ENCODE measurements at regions not wholly inside any gene's neighbourhood (a gene's known extent, or its start where the extent isn't known, plus 50 kb on each side); places are given as distances from the start of the nearest gene placed in this dataset.
"Not testable (repeated sequence)": the region's sequence is repeated elsewhere in the genome, so short reads cannot be mapped to it uniquely, and the experiment has no call there.

GRCh38 chr9:42239445-42240260 is 56.2 kb downstream of the SPATA31A6 start:
- not testable (repeated sequence) for H3K36me3 ChIP-seq (ENCODE audit: low read length); H3K4me3 ChIP-seq (ENCODE audit: insufficient read depth, low read length, poor library complexity, severe bottlenecking); H3F3A ChIP-seq (ENCODE audit: insufficient read depth); H3K27me3 ChIP-seq (ENCODE audit: low read length); H3K9me3 ChIP-seq (ENCODE audit: insufficient read depth, low read length); H3K27ac ChIP-seq (ENCODE audit: low read depth, low read length); H3K9ac ChIP-seq (ENCODE audit: low read length); H2AFZ ChIP-seq (ENCODE audit: low read depth, low read length, severe bottlenecking); H4K20me1 ChIP-seq (ENCODE audit: low read depth, low read length); H3K79me2 ChIP-seq (ENCODE audit: insufficient read depth, low read length); H3K4me2 ChIP-seq (ENCODE audit: low read depth, low read length, poor library complexity, severe bottlenecking); H3K9me2 ChIP-seq (replicated peaks; ENCODE audit: insufficient read depth, low read length)

- not testable (repeated sequence) for H3K4me2 ChIP-seq (ENCODE audit: low read depth, low read length, poor library complexity, severe bottlenecking); H3K79me2 ChIP-seq (ENCODE audit: insufficient read depth, low read length); H3K9me3 ChIP-seq (ENCODE audit: insufficient read depth, low read length); H3K36me3 ChIP-seq (ENCODE audit: low read length); H3K9ac ChIP-seq (ENCODE audit: low read length); H3K27me3 ChIP-seq (ENCODE audit: low read length); H3F3A ChIP-seq (ENCODE audit: insufficient read depth); H2AFZ ChIP-seq (ENCODE audit: low read depth, low read length, severe bottlenecking); H3K9me2 ChIP-seq (replicated peaks; ENCODE audit: insufficient read depth, low read length); H3K27ac ChIP-seq (ENCODE audit: low read depth, low read length); H3K4me3 ChIP-seq (ENCODE audit: insufficient read depth, low read length, poor library complexity, severe bottlenecking); H4K20me1 ChIP-seq (ENCODE audit: low read depth, low read length)
These were observed 56.8 kb downstream of the SPATA31A6 start for GRCh38 chr9:42240261-42240579.

- H4K20me1 ChIP-seq (ENCODE audit: low read depth, low read length); H3K27ac ChIP-seq (ENCODE audit: low read depth, low read length); H3F3A ChIP-seq (ENCODE audit: insufficient read depth); H3K79me2 ChIP-seq (ENCODE audit: insufficient read depth, low read length); H3K27me3 ChIP-seq (ENCODE audit: low read length); H3K9me3 ChIP-seq (ENCODE audit: insufficient read depth, low read length); H3K4me3 ChIP-seq (ENCODE audit: insufficient read depth, low read length, poor library complexity, severe bottlenecking); H3K9ac ChIP-seq (ENCODE audit: low read length); H2AFZ ChIP-seq (ENCODE audit: low read depth, low read length, severe bottlenecking); H3K9me2 ChIP-seq (replicated peaks; ENCODE audit: insufficient read depth, low read length); H3K4me2 ChIP-seq (ENCODE audit: low read depth, low read length, poor library complexity, severe bottlenecking); H3K36me3 ChIP-seq (ENCODE audit: low read length): not testable (repeated sequence)
These were observed 59.8 kb downstream of the SPATA31A6 start for GRCh38 chr9:42243211-42243610.

- H3K9me3 ChIP-seq (ENCODE audit: insufficient read depth, low read length); H3K4me3 ChIP-seq (ENCODE audit: insufficient read depth, low read length, poor library complexity, severe bottlenecking); H3F3A ChIP-seq (ENCODE audit: insufficient read depth); H3K36me3 ChIP-seq (ENCODE audit: low read length); H4K20me1 ChIP-seq (ENCODE audit: low read depth, low read length); H3K9ac ChIP-seq (ENCODE audit: low read length); H3K79me2 ChIP-seq (ENCODE audit: insufficient read depth, low read length); H3K4me2 ChIP-seq (ENCODE audit: low read depth, low read length, poor library complexity, severe bottlenecking); H3K9me2 ChIP-seq (replicated peaks; ENCODE audit: insufficient read depth, low read length); H3K27ac ChIP-seq (ENCODE audit: low read depth, low read length); H3K27me3 ChIP-seq (ENCODE audit: low read length); H2AFZ ChIP-seq (ENCODE audit: low read depth, low read length, severe bottlenecking): not testable (repeated sequence)
These were observed 60.4 kb downstream of the SPATA31A6 start for GRCh38 chr9:42243822-42244221.

GRCh38 chr9:42268729-42269128 is 85.3 kb downstream of the SPATA31A6 start:
- H4K20me1 ChIP-seq (ENCODE audit: low read depth, low read length); H3K79me2 ChIP-seq (ENCODE audit: insufficient read depth, low read length); H3K4me2 ChIP-seq (ENCODE audit: low read depth, low read length, poor library complexity, severe bottlenecking); H3K4me3 ChIP-seq (ENCODE audit: insufficient read depth, low read length, poor library complexity, severe bottlenecking); H3F3A ChIP-seq (ENCODE audit: insufficient read depth); H3K27ac ChIP-seq (ENCODE audit: low read depth, low read length); H2AFZ ChIP-seq (ENCODE audit: low read depth, low read length, severe bottlenecking); H3K36me3 ChIP-seq (ENCODE audit: low read length); H3K9me3 ChIP-seq (ENCODE audit: insufficient read depth, low read length); H3K27me3 ChIP-seq (ENCODE audit: low read length); H3K9me2 ChIP-seq (replicated peaks; ENCODE audit: insufficient read depth, low read length); H3K9ac ChIP-seq (ENCODE audit: low read length): not testable (repeated sequence)

- H3K4me2 ChIP-seq (ENCODE audit: low read depth, low read length, poor library complexity, severe bottlenecking); H3F3A ChIP-seq (ENCODE audit: insufficient read depth); H3K9me2 ChIP-seq (replicated peaks; ENCODE audit: insufficient read depth, low read length); H3K27me3 ChIP-seq (ENCODE audit: low read length); H3K79me2 ChIP-seq (ENCODE audit: insufficient read depth, low read length); H3K4me3 ChIP-seq (ENCODE audit: insufficient read depth, low read length, poor library complexity, severe bottlenecking); H3K36me3 ChIP-seq (ENCODE audit: low read length); H2AFZ ChIP-seq (ENCODE audit: low read depth, low read length, severe bottlenecking); H3K9me3 ChIP-seq (ENCODE audit: insufficient read depth, low read length); H4K20me1 ChIP-seq (ENCODE audit: low read depth, low read length); H3K27ac ChIP-seq (ENCODE audit: low read depth, low read length); H3K9ac ChIP-seq (ENCODE audit: low read length): not testable (repeated sequence)
These were observed 85.7 kb downstream of the SPATA31A6 start for GRCh38 chr9:42269171-42269570.

GRCh38 chr9:42273191-42273590 is 89.7 kb downstream of the SPATA31A6 start:
- H3K79me2 ChIP-seq (ENCODE audit: insufficient read depth, low read length); H3K4me2 ChIP-seq (ENCODE audit: low read depth, low read length, poor library complexity, severe bottlenecking); H3K36me3 ChIP-seq (ENCODE audit: low read length); H4K20me1 ChIP-seq (ENCODE audit: low read depth, low read length); H3K4me3 ChIP-seq (ENCODE audit: insufficient read depth, low read length, poor library complexity, severe bottlenecking); H3K27me3 ChIP-seq (ENCODE audit: low read length); H3K9me3 ChIP-seq (ENCODE audit: insufficient read depth, low read length); H3K27ac ChIP-seq (ENCODE audit: low read depth, low read length); H3K9me2 ChIP-seq (replicated peaks; ENCODE audit: insufficient read depth, low read length); H2AFZ ChIP-seq (ENCODE audit: low read depth, low read length, severe bottlenecking); H3F3A ChIP-seq (ENCODE audit: insufficient read depth); H3K9ac ChIP-seq (ENCODE audit: low read length): not testable (repeated sequence)
